Astrocyte (in vitro differentiated cells and primary cell): ENCODE measurements at regions not wholly inside any gene's neighbourhood (a gene's known extent, or its start where the extent isn't known, plus 50 kb on each side); places are given as distances from the start of the nearest gene placed in this dataset.

Source experiments
- DNase-seq: peaks from one replicate; pipeline ENCODE4 v3.0.0-alpha.2; 2010; ENCODE audit warnings: low read depth
- FAIRE-seq: peaks from 2 replicates; lab custom pipeline; 2011; peaks lifted over from hg19 to GRCh38; lab: Jason Lieb, UNC
- H2AFZ ChIP-seq: 2 replicates; pipeline ENCODE4 v1.6.0; 2012; ENCODE audit warnings: low read depth, low read length, inconsistent platforms
- H3K27ac ChIP-seq: 2 replicates; pipeline ENCODE4 v1.5.1; 2011; ENCODE audit warnings: low read depth, low read length, inconsistent platforms
- H3K27me3 ChIP-seq: 2 replicates; pipeline ENCODE4 v1.6.0; 2011; ENCODE audit warnings: low read length, inconsistent platforms; ENCODE audit not compliant: insufficient read depth
- H3K36me3 ChIP-seq: 2 replicates; pipeline ENCODE4 v1.5.1; 2011; ENCODE audit warnings: low read length, inconsistent platforms; ENCODE audit not compliant: insufficient read depth
- H3K4me1 ChIP-seq: 2 replicates; pipeline ENCODE4 v1.5.1; 2011; ENCODE audit warnings: low read length, inconsistent platforms; ENCODE audit not compliant: insufficient read depth
- H3K4me2 ChIP-seq: 2 replicates; pipeline ENCODE4 v1.6.0; 2012; ENCODE audit warnings: low read length, inconsistent platforms
- H3K4me3 ChIP-seq: 2 replicates; pipeline ENCODE4 v1.5.1; 2011; ENCODE audit warnings: low read depth, mild to moderate bottlenecking, low read length, inconsistent platforms; ENCODE audit not compliant: insufficient read depth
- H3K79me2 ChIP-seq: 2 replicates; pipeline ENCODE4 v1.6.0; 2012; ENCODE audit warnings: mild to moderate bottlenecking, low read length, inconsistent platforms; ENCODE audit not compliant: insufficient read depth
- H3K9ac ChIP-seq: 2 replicates; pipeline ENCODE4 v1.6.0; 2012; ENCODE audit warnings: mild to moderate bottlenecking, low read length, inconsistent platforms
- H3K9me3 ChIP-seq: 2 replicates; pipeline ENCODE4 v1.5.1; 2012; ENCODE audit warnings: low read depth, mild to moderate bottlenecking, low read length, inconsistent platforms; ENCODE audit not compliant: insufficient read depth
- H4K20me1 ChIP-seq: 2 replicates; pipeline ENCODE4 v1.6.0; 2012; ENCODE audit warnings: low read length, inconsistent platforms; ENCODE audit not compliant: insufficient read depth
- H3K27ac Mint-ChIP-seq: one replicate; pipeline ENCODE4 v1.8.0; 2021; ENCODE audit warnings: mild to moderate bottlenecking, mixed read lengths; ENCODE audit not compliant: unreplicated experiment
- H3K27me3 Mint-ChIP-seq: one replicate; pipeline ENCODE4 v1.8.0; 2021; ENCODE audit warnings: low read depth, mixed read lengths; ENCODE audit not compliant: unreplicated experiment
- H3K36me3 Mint-ChIP-seq: one replicate; pipeline ENCODE4 v1.8.0; 2021; ENCODE audit warnings: low read depth, mixed read lengths; ENCODE audit not compliant: unreplicated experiment
- H3K4me1 Mint-ChIP-seq: one replicate; pipeline ENCODE4 v1.8.0; 2021; ENCODE audit warnings: low read depth, mixed read lengths; ENCODE audit not compliant: unreplicated experiment
- H3K4me3 Mint-ChIP-seq: one replicate; pipeline ENCODE4 v1.8.0; 2021; ENCODE audit warnings: mild to moderate bottlenecking, moderate library complexity, mixed read lengths; ENCODE audit not compliant: unreplicated experiment
- H3K9me3 Mint-ChIP-seq: one replicate; pipeline ENCODE4 v1.8.0; 2021; ENCODE audit warnings: mild to moderate bottlenecking, mixed read lengths; ENCODE audit not compliant: unreplicated experiment
- EZH2 ChIP-seq: IDR thresholded peaks from 2 replicates; pipeline ENCODE4 v1.6.1; 2012; ENCODE audit warnings: mild to moderate bottlenecking, low read length, inconsistent platforms; ENCODE audit not compliant: insufficient read depth
- TF ChIP-seq, protein P1 (sequence below): IDR thresholded peaks from 2 replicates; pipeline ENCODE4 v1.5.1; 2011; ENCODE audit warnings: low read depth, mild to moderate bottlenecking, inconsistent platforms, low read length, moderate library complexity; ENCODE audit not compliant: insufficient read depth

DNA sequence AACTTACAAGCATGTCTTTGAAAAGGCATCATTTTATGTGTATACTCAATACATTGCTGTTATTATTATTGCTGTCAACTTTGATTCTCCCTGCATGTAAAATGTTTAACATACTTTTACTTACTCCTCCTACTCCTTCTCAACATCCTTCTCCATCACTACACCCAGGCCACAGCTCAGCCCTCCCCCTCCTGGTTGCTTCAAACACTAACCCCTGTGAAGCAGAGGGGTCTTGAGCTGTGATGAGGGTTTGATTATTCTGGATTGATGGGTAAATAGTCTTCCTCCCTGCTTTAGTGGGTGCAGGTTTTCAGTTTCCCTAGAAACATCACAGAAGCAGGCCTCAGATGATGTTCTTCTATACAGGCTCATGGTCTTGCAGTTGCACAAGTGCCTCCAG, 221.0 kb downstream of the OSR1 start:
- Mint-ChIP-seq H3K27me3 (no peaks in the 10 kb centered on the region), H3K36me3 (no peaks in the 10 kb centered on the region), H3K9me3 (no peaks in the 10 kb centered on the region), H3K27ac (no peak overlapping the region), H3K4me3 (no peak overlapping the region), H3K4me1 (peaks cover 16% of the 10 kb centered on the region)
- FAIRE-seq (no peak), DNase-seq (no peak)
- H3K27ac ChIP-seq: no peak overlapping the region
- TF ChIP-seq, protein P1, sequence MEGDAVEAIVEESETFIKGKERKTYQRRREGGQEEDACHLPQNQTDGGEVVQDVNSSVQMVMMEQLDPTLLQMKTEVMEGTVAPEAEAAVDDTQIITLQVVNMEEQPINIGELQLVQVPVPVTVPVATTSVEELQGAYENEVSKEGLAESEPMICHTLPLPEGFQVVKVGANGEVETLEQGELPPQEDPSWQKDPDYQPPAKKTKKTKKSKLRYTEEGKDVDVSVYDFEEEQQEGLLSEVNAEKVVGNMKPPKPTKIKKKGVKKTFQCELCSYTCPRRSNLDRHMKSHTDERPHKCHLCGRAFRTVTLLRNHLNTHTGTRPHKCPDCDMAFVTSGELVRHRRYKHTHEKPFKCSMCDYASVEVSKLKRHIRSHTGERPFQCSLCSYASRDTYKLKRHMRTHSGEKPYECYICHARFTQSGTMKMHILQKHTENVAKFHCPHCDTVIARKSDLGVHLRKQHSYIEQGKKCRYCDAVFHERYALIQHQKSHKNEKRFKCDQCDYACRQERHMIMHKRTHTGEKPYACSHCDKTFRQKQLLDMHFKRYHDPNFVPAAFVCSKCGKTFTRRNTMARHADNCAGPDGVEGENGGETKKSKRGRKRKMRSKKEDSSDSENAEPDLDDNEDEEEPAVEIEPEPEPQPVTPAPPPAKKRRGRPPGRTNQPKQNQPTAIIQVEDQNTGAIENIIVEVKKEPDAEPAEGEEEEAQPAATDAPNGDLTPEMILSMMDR: no peak
- no peak for TF ChIP-seq EZH2
- no peaks in the 10 kb centered on the region for H3K27me3 ChIP-seq
- no peaks in the 10 kb centered on the region for H4K20me1 ChIP-seq
- H3K4me1 ChIP-seq: peaks cover 19% of the 10 kb centered on the region
- H3K9ac ChIP-seq: no peak overlapping the region
- H2AFZ ChIP-seq: no peak overlapping the region
- no peak overlapping the region for H3K4me2 ChIP-seq
- no peaks in the 10 kb centered on the region for H3K36me3 ChIP-seq
- no peaks in the 10 kb centered on the region for H3K9me3 ChIP-seq
- no peaks in the 10 kb centered on the region for H3K79me2 ChIP-seq
- no peak overlapping the region for H3K4me3 ChIP-seq

GRCh38 chr2:19132967-19133366, 225.5 kb downstream of the OSR1 start:
- H3K4me1 ChIP-seq: peaks cover 16% of the 10 kb centered on the region
- no peak overlapping the region for H3K4me3 Mint-ChIP-seq
- H3K9ac ChIP-seq: no peak overlapping the region
- no peaks in the 10 kb centered on the region for H4K20me1 ChIP-seq
- no peaks in the 10 kb centered on the region for H3K27me3 Mint-ChIP-seq
- no peak for TF ChIP-seq EZH2
- TF ChIP-seq, protein P1: no peak
- no peak overlapping the region for H3K4me2 ChIP-seq
- no peaks in the 10 kb centered on the region for H3K9me3 Mint-ChIP-seq
- no peaks in the 10 kb centered on the region for H3K36me3 ChIP-seq
- H3K4me3 ChIP-seq: no peak overlapping the region
- no peak for DNase-seq
- H3K36me3 Mint-ChIP-seq: no peaks in the 10 kb centered on the region
- peaks cover 2% of the 10 kb centered on the region for H3K4me1 Mint-ChIP-seq
- no peak overlapping the region for H2AFZ ChIP-seq
- H3K9me3 ChIP-seq: no peaks in the 10 kb centered on the region
- no peaks in the 10 kb centered on the region for H3K27me3 ChIP-seq
- FAIRE-seq: peak; percentile 13
- no peak overlapping the region for H3K27ac Mint-ChIP-seq
- no peaks in the 10 kb centered on the region for H3K79me2 ChIP-seq
- no peak overlapping the region for H3K27ac ChIP-seq

GRCh38 chr2:19131871-19132270, 226.6 kb downstream of the OSR1 start:
- no peak overlapping the region for H3K27ac ChIP-seq
- no peak for TF ChIP-seq EZH2
- TF ChIP-seq, protein P1: no peak
- no peaks in the 10 kb centered on the region for H3K9me3 ChIP-seq
- H3K36me3 Mint-ChIP-seq: no peaks in the 10 kb centered on the region
- H3K4me1 Mint-ChIP-seq: peaks cover 2% of the 10 kb centered on the region
- H3K4me3 Mint-ChIP-seq: no peak overlapping the region
- no peak overlapping the region for H3K27ac Mint-ChIP-seq
- H3K4me1 ChIP-seq: peaks cover 16% of the 10 kb centered on the region
- no peaks in the 10 kb centered on the region for H3K79me2 ChIP-seq
- no peaks in the 10 kb centered on the region for H3K36me3 ChIP-seq
- H3K27me3 ChIP-seq: no peaks in the 10 kb centered on the region
- FAIRE-seq (no peak), DNase-seq (no peak)
- H2AFZ ChIP-seq: no peak overlapping the region
- no peak overlapping the region for H3K9ac ChIP-seq
- H3K4me2 ChIP-seq: no peak overlapping the region
- no peaks in the 10 kb centered on the region for H3K9me3 Mint-ChIP-seq
- H4K20me1 ChIP-seq: no peaks in the 10 kb centered on the region
- H3K4me3 ChIP-seq: no peak overlapping the region
- no peaks in the 10 kb centered on the region for H3K27me3 Mint-ChIP-seq
